HG02763 (cell line): ENCODE measurements at regions not wholly inside any gene's neighbourhood (a gene's known extent, or its start where the extent isn't known, plus 50 kb on each side); places are given as distances from the start of the nearest gene placed in this dataset.
A peak's percentile ranks its signal among the peaks of the same experiment; 100 is the strongest.

ENCODE experiments used
- ATAC-seq: cut with Tn5 transposase; IDR thresholded peaks from one replicate; pipeline ENCODE4 v1.9.1; 2021; ENCODE audit warnings: mild to moderate bottlenecking, moderate library complexity; ENCODE audit not compliant: unreplicated experiment

GRCh38 chr9:68644831-68645230 is 60.2 kb upstream of the PIP5K1B start:
- ATAC-seq, result no peak

- no peak for ATAC-seq
Observed at GRCh38 chr9:68648164-68648563, 56.9 kb upstream of the PIP5K1B start.

- ATAC-seq, result peak; percentile 30
Observed at GRCh38 chr9:68648971-68649370, 56.1 kb upstream of the PIP5K1B start.

GRCh38 chr9:68651280-68651893 is 53.7 kb upstream of the PIP5K1B start:
- no peak for ATAC-seq

GRCh38 chr9:68653141-68653595 is 51.9 kb upstream of the PIP5K1B start:
- peak; percentile 80 for ATAC-seq

GRCh38 chr9:68654075-68654474 is 51.0 kb upstream of the PIP5K1B start:
- ATAC-seq, result no peak
